ENCODE measurements at regions not wholly inside any gene's neighbourhood (a gene's known extent, or its start where the extent isn't known, plus 50 kb on each side); places are given as distances from the start of the nearest gene placed in this dataset.

DNA sequence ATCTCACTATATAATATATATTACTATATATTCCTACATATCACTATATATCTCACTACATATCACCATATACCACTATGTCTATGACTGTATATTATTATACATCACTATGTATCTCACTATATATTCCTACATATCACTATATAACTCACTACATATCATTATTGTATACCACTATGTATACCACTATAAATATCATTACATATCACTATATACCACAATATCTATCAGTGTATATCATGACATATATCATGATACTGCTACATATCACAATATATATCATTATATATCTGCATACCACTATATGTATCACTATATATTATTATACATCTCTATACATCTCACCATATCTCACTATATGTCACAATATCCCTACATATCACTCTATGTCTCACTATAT lies 121.5 kb downstream of the ASCL4 start:
- TF ChIP-seq, protein P1, sequence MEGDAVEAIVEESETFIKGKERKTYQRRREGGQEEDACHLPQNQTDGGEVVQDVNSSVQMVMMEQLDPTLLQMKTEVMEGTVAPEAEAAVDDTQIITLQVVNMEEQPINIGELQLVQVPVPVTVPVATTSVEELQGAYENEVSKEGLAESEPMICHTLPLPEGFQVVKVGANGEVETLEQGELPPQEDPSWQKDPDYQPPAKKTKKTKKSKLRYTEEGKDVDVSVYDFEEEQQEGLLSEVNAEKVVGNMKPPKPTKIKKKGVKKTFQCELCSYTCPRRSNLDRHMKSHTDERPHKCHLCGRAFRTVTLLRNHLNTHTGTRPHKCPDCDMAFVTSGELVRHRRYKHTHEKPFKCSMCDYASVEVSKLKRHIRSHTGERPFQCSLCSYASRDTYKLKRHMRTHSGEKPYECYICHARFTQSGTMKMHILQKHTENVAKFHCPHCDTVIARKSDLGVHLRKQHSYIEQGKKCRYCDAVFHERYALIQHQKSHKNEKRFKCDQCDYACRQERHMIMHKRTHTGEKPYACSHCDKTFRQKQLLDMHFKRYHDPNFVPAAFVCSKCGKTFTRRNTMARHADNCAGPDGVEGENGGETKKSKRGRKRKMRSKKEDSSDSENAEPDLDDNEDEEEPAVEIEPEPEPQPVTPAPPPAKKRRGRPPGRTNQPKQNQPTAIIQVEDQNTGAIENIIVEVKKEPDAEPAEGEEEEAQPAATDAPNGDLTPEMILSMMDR (IDR thresholded peaks at IDR 0.05) = no peak
- no peak for TF ChIP-seq POLR2A (IDR thresholded peaks at IDR 0.05)

Measured in lower leg skin (tissue), 3 donors.